ENCODE measurements at regions not wholly inside any gene's neighbourhood (a gene's known extent, or its start where the extent isn't known, plus 50 kb on each side); places are given as distances from the start of the nearest gene placed in this dataset.

GRCh38 chr13:84399320-84400085, 517.2 kb upstream of the SLITRK1 start:
- H3K36me3 Mint-ChIP-seq (ENCODE audit: low read depth): no peaks in the 10 kb centered on the region
- peaks cover 11% of the 10 kb centered on the region for H3K9me3 Mint-ChIP-seq
- H3K27ac Mint-ChIP-seq: no peak overlapping the region
- no peak overlapping the region for H3K4me3 Mint-ChIP-seq
- ATAC-seq: no peak
- no peak for DNase-seq
- H3K27me3 Mint-ChIP-seq: no peaks in the 10 kb centered on the region
- H3K4me1 Mint-ChIP-seq: no peaks in the 10 kb centered on the region

GRCh38 chr13:84393981-84394625, 511.8 kb upstream of the SLITRK1 start:
- DNase-seq: no peak
- Mint-ChIP-seq H3K9me3 (peaks cover 29% of the 10 kb centered on the region), H3K36me3 (ENCODE audit: low read depth) (no peaks in the 10 kb centered on the region)

GRCh38 chr13:84380866-84381265, 498.6 kb upstream of the SLITRK1 start:
- Mint-ChIP-seq H3K4me3 (no peak overlapping the region), H3K9me3 (peaks cover 12% of the 10 kb centered on the region), H3K36me3 (ENCODE audit: low read depth) (no peaks in the 10 kb centered on the region), H3K4me1 (no peaks in the 10 kb centered on the region), H3K27me3 (peaks cover 2% of the 10 kb centered on the region), H3K27ac (no peak overlapping the region)
- DNase-seq (no peak), ATAC-seq (no peak)

More at GRCh38 chr13:84393981-84394625, 511.8 kb upstream of the SLITRK1 start:
- no peak overlapping the region for H3K4me3 Mint-ChIP-seq
- no peaks in the 10 kb centered on the region for H3K4me1 Mint-ChIP-seq
- H3K27ac Mint-ChIP-seq: no peak overlapping the region
- no peaks in the 10 kb centered on the region for H3K27me3 Mint-ChIP-seq
- no peak for ATAC-seq

- Mint-ChIP-seq H3K27me3 (peaks cover 2% of the 10 kb centered on the region), H3K36me3 (ENCODE audit: low read depth) (no peaks in the 10 kb centered on the region), H3K4me1 (no peaks in the 10 kb centered on the region), H3K27ac (no peak overlapping the region), H3K9me3 (no peaks in the 10 kb centered on the region), H3K4me3 (no peak overlapping the region)
- DNase-seq (no peak), ATAC-seq (no peak)
Observed at GRCh38 chr13:84377106-84377505, 494.8 kb upstream of the SLITRK1 start.

GRCh38 chr13:84366506-84366905, 484.2 kb upstream of the SLITRK1 start:
- Mint-ChIP-seq H3K36me3 (ENCODE audit: low read depth) (no peaks in the 10 kb centered on the region), H3K4me1 (no peaks in the 10 kb centered on the region), H3K9me3 (no peaks in the 10 kb centered on the region), H3K4me3 (no peak overlapping the region), H3K27me3 (no peaks in the 10 kb centered on the region), H3K27ac (no peak overlapping the region)
- DNase-seq: no peak
- no peak for ATAC-seq

GRCh38 chr13:84362777-84363176, 480.5 kb upstream of the SLITRK1 start:
- Mint-ChIP-seq H3K4me3 (no peak overlapping the region), H3K27me3 (no peaks in the 10 kb centered on the region), H3K9me3 (no peaks in the 10 kb centered on the region), H3K4me1 (no peaks in the 10 kb centered on the region), H3K36me3 (ENCODE audit: low read depth) (no peaks in the 10 kb centered on the region), H3K27ac (no peak overlapping the region)
- ATAC-seq: no peak
- no peak for DNase-seq

GRCh38 chr13:84360822-84361221, 478.5 kb upstream of the SLITRK1 start:
- DNase-seq: no peak

GRCh38 chr13:84358601-84359000, 476.3 kb upstream of the SLITRK1 start:
- no peak overlapping the region for H3K27ac Mint-ChIP-seq
- ATAC-seq (no peak), DNase-seq (no peak)
- H3K4me3 Mint-ChIP-seq: no peak overlapping the region
- no peaks in the 10 kb centered on the region for H3K4me1 Mint-ChIP-seq
- H3K36me3 Mint-ChIP-seq (ENCODE audit: low read depth): no peaks in the 10 kb centered on the region
- H3K9me3 Mint-ChIP-seq: no peaks in the 10 kb centered on the region
- H3K27me3 Mint-ChIP-seq: no peaks in the 10 kb centered on the region

More at GRCh38 chr13:84360822-84361221, 478.5 kb upstream of the SLITRK1 start:
- H3K27me3 Mint-ChIP-seq: no peaks in the 10 kb centered on the region
- H3K27ac Mint-ChIP-seq: no peak overlapping the region
- ATAC-seq: no peak
- no peaks in the 10 kb centered on the region for H3K4me1 Mint-ChIP-seq
- H3K4me3 Mint-ChIP-seq: no peak overlapping the region
- no peaks in the 10 kb centered on the region for H3K9me3 Mint-ChIP-seq
- H3K36me3 Mint-ChIP-seq (ENCODE audit: low read depth): no peaks in the 10 kb centered on the region

- H3K4me3 Mint-ChIP-seq: no peak overlapping the region
- DNase-seq (no peak), ATAC-seq (no peak)
- no peaks in the 10 kb centered on the region for H3K9me3 Mint-ChIP-seq
- no peaks in the 10 kb centered on the region for H3K4me1 Mint-ChIP-seq
- no peak overlapping the region for H3K27ac Mint-ChIP-seq
- H3K27me3 Mint-ChIP-seq: no peaks in the 10 kb centered on the region
- H3K36me3 Mint-ChIP-seq (ENCODE audit: low read depth): no peaks in the 10 kb centered on the region
Observed at GRCh38 chr13:84352946-84353345, 470.7 kb upstream of the SLITRK1 start.

- Mint-ChIP-seq H3K27me3 (no peaks in the 10 kb centered on the region), H3K4me1 (no peaks in the 10 kb centered on the region), H3K36me3 (ENCODE audit: low read depth) (no peaks in the 10 kb centered on the region), H3K9me3 (no peaks in the 10 kb centered on the region), H3K27ac (no peak overlapping the region), H3K4me3 (no peak overlapping the region)
- ATAC-seq (no peak), DNase-seq (no peak)
Observed at GRCh38 chr13:84339456-84339855, 457.2 kb upstream of the SLITRK1 start.

- H3K4me3 Mint-ChIP-seq: no peak overlapping the region
Observed at GRCh38 chr13:84332346-84332745, 450.1 kb upstream of the SLITRK1 start.

GRCh38 chr13:84315527-84315926, 433.3 kb upstream of the SLITRK1 start:
- H3K9me3 Mint-ChIP-seq: no peaks in the 10 kb centered on the region
- no peaks in the 10 kb centered on the region for H3K27me3 Mint-ChIP-seq
- no peaks in the 10 kb centered on the region for H3K4me1 Mint-ChIP-seq

More at GRCh38 chr13:84332346-84332745, 450.1 kb upstream of the SLITRK1 start:
- Mint-ChIP-seq H3K36me3 (ENCODE audit: low read depth) (no peaks in the 10 kb centered on the region), H3K4me1 (no peaks in the 10 kb centered on the region), H3K27me3 (no peaks in the 10 kb centered on the region), H3K27ac (no peak overlapping the region), H3K9me3 (no peaks in the 10 kb centered on the region)
- ATAC-seq: no peak
- no peak for DNase-seq

GRCh38 chr13:84303035-84303434, 420.8 kb upstream of the SLITRK1 start:
- H3K36me3 Mint-ChIP-seq (ENCODE audit: low read depth): no peaks in the 10 kb centered on the region
- H3K27me3 Mint-ChIP-seq: no peaks in the 10 kb centered on the region
- DNase-seq (no peak), ATAC-seq (no peak)
- no peak overlapping the region for H3K27ac Mint-ChIP-seq
- H3K4me1 Mint-ChIP-seq: no peaks in the 10 kb centered on the region
- peaks cover 6% of the 10 kb centered on the region for H3K9me3 Mint-ChIP-seq
- no peak overlapping the region for H3K4me3 Mint-ChIP-seq

More at GRCh38 chr13:84315527-84315926, 433.3 kb upstream of the SLITRK1 start:
- H3K27ac Mint-ChIP-seq: no peak overlapping the region
- ATAC-seq (no peak), DNase-seq (no peak)
- no peaks in the 10 kb centered on the region for H3K36me3 Mint-ChIP-seq (ENCODE audit: low read depth)
- H3K4me3 Mint-ChIP-seq: no peak overlapping the region

GRCh38 chr13:84297251-84297650, 415.0 kb upstream of the SLITRK1 start:
- Mint-ChIP-seq H3K36me3 (ENCODE audit: low read depth) (no peaks in the 10 kb centered on the region), H3K4me3 (no peak overlapping the region), H3K4me1 (no peaks in the 10 kb centered on the region), H3K9me3 (peaks cover 3% of the 10 kb centered on the region), H3K27ac (no peak overlapping the region), H3K27me3 (no peaks in the 10 kb centered on the region)
- ATAC-seq (no peak), DNase-seq (no peak)

- no peak for ATAC-seq
- no peaks in the 10 kb centered on the region for H3K27me3 Mint-ChIP-seq
Observed at GRCh38 chr13:84296401-84296800, 414.1 kb upstream of the SLITRK1 start.

More at GRCh38 chr13:84296401-84296800, 414.1 kb upstream of the SLITRK1 start:
- H3K27ac Mint-ChIP-seq: no peak overlapping the region
- peaks cover 3% of the 10 kb centered on the region for H3K9me3 Mint-ChIP-seq
- no peaks in the 10 kb centered on the region for H3K36me3 Mint-ChIP-seq (ENCODE audit: low read depth)
- DNase-seq: no peak
- H3K4me3 Mint-ChIP-seq: no peak overlapping the region
- H3K4me1 Mint-ChIP-seq: no peaks in the 10 kb centered on the region
